ENCODE measurements at regions not wholly inside any gene's neighbourhood (a gene's known extent, or its start where the extent isn't known, plus 50 kb on each side); places are given as distances from the start of the nearest gene placed in this dataset.
"Not testable (repeated sequence)": the region's sequence is repeated elsewhere in the genome, so short reads cannot be mapped to it uniquely, and the experiment has no call there.

DNA sequence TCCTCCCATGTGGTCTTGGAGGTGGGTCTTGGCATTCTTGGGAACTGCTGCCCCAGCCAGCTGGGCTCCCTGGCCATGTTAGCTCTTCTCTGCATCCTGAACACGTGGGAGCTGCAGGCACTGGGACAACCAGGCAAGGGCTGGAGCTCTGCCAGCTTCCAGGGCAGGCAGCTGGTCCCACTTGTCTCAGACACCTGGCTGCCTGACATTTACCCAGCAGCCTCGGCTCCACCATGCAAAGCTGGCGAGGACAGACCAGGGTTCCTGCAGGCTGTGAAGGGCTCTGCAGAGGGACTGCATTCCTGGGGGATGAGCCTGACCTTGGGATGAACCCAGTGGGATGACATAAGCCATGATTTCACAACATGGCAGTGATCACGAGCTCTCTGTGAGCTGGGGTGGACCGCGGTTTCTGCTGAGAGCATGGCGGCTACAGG, 99.0 kb upstream of the TSHZ3 start:
- DNase-seq: no peak

DNA sequence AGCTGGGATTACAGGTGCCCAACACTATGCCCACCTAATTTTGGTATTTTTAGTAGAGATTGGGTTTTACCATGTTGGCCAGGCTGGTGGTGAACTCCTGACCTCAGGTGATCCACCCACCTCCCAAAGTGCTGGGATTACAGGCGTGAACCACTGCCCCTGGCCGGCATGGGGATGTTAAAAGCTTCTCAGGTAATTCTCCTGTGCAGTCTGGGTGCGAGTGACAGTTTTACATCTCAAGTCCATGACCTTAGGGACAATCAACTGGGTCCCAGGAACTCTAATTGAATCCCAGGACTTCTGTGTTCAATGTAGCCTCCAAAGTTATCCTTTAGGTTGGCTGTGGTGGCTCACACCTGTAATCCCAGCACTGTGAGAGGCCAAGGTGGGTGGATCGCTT, 100.1 kb upstream of the TSHZ3 start:
- no peak for DNase-seq

GRCh38 chr19:31450696-31451095, 101.5 kb upstream of the TSHZ3 start:
- no peak for DNase-seq

DNA sequence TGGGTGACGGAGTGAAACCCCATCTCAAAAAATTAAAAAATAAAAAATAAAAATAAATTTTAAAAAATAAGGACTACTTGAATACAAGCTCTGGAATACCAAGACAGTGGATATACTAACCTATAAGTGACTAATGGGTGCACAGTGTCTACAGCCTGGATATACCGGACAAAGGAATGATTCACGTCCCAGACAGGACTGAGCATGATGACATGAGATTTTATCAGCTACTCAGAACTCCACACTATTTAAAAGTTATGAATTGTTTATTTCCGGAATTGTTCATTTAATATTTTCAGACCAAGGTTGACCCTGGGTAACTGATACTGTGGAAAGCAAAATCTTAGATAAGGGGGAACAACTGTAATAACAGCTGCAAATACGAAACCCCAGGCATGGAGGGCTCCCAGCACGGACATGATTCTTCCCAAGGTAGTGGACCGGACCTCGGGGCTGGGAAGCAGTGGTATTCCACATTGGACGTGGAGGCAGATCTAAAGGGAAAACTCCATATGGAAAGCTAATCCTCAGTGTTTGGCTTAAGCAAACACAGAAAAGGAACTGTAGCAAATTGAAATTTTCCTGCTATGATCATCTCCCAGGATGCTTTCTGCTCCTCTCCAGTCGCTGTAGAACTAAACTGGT, 102.6 kb upstream of the TSHZ3 start:
- no peak for DNase-seq

- no peak for DNase-seq
Observed at GRCh38 chr19:31459430-31459829, 110.2 kb upstream of the TSHZ3 start.

- no peak for DNase-seq
Observed at GRCh38 chr19:31461814-31462539, 112.7 kb upstream of the TSHZ3 start.

DNA sequence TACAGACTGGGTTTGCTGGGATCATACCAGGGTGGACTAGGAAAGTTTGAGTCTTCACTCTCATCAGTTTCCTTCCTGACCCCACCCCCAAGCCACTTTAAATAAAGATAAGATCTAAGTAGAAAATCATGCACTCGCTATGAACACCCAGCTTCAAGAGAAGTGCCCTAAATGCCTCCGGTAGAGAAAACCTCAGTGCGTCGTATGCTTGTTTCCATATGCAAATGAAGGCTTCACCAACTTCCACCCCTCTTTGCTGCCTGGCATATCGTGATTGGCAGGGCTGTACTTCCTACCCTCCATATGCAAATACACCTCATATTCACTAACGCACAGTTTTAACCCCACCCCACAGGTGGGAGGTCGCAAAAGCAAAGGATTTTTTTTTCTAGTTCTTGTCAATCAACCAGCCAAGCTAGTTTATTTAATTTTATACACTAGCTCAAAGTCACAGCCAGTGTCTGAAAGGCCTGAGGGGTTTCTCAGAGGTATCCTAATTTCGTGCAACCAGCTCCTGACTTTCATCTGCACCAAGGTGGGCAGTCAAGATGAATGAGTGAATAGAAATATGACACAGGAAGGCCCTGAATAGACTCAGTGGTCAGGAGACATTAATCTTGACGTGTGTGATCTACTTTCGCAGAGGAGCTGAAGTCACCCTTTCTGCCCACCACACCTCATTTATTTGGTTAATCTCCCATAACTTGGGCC, 121.1 kb upstream of the TSHZ3 start:
- DNase-seq: no peak

DNA sequence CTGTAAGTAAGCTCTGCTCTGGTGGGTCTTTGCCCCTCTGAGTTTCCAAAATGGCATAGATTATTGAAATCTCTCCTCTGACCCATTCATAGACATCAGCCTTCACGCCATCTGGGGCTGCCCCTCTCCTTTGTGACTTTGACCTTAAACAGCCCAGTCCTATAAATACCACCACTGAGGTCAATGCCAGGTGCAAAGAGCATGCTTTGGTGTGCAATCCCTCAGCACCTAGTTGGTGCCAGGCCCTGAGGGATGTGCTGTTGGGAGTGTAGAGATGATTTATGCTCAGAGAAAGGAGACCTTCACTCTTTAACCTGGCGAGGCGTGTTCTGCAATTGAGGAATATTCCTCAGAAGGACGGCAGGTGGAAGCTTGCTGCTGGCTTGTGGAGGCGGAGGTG, 121.7 kb upstream of the TSHZ3 start:
- DNase-seq: no peak

GRCh38 chr19:31478241-31478640, 129.0 kb upstream of the TSHZ3 start:
- no peak for DNase-seq

DNA sequence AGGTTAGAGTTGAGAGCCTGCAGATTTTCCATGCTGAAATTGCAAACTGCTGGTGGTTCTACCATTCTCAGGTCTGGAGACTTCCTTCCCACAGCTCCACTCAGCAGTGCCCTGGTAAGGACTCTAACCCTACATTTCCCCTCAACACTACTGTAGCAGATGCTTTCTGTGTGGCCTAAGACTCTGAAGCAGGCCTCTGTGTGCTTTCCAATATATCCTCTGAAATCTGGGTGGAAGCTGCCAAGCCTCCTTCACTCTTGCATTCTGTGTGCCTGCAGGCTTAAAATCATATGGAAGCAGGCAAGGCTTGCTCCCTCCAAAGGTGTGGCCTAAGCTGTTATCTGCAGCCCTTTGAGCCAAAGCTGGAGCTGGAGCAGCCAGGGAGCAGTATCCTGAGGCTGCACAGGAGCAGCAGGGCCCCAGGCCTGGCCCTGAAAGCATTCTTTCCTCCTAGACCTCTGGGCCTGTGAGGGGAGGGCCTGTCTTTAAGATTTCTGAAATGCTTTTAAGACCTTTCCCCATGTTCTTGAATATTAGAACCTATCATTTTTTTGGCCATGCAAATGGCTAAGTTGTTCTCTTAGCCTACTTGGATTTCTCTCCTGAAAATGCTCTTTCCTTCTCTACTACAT, 134.1 kb upstream of the TSHZ3 start:
- no peak for DNase-seq

DNA sequence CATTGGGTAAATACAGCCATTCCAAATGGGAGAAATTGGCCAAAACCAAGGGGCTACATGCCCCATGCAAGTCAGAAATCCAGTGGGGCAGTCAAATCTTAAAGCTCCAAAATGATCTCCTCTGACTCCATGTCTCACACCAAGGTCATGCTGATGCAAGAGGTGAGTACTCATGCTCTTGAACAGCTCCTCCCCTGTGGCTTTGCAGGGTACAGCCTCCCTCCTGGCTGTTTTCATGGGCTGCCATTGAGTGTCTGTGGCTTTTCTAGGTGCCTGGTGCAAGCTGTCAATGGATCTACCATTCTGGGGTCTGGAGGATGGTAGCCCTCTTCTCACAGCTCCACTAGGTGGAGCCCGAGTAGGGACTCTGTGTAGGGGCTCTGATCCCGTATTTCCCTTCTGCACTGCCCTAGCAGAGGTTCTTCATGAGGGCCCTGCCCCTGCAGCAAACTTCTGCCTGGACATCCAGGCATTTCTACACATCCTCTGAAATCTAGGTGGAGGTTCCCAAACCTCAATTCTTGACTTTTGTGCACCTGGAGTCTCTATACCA, 135.7 kb upstream of the TSHZ3 start:
- not testable (repeated sequence) for DNase-seq

GRCh38 chr19:31485472-31485871, 136.2 kb upstream of the TSHZ3 start:
- DNase-seq: no peak

DNA sequence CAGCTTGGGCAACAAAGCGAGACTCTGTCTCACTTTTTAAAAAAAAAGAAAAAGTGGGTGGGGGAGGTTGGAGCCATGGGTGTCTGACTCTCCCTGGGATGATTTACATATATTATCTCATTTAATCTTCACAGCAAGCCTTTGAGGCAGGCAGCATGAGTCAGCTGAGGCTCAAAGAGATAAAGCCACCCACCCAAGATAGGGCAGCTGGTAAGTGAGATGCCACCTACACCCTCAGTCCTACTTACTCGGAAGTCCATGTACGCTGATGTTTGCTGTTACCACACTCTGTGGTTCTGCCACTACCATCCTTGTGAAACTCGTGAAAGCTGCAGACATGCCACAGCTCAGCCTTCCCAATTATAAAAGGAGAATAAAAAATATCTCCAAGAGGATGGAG, 142.0 kb upstream of the TSHZ3 start:
- no peak for DNase-seq

GRCh38 chr19:31492050-31492449, 142.8 kb upstream of the TSHZ3 start:
- no peak for DNase-seq

- DNase-seq: no peak
Observed at GRCh38 chr19:31496076-31496475, 146.8 kb upstream of the TSHZ3 start.

- no peak for DNase-seq
Observed at GRCh38 chr19:31497709-31498108, 148.5 kb upstream of the TSHZ3 start.

GRCh38 chr19:31498781-31499180, 149.5 kb upstream of the TSHZ3 start:
- no peak for DNase-seq

DNA sequence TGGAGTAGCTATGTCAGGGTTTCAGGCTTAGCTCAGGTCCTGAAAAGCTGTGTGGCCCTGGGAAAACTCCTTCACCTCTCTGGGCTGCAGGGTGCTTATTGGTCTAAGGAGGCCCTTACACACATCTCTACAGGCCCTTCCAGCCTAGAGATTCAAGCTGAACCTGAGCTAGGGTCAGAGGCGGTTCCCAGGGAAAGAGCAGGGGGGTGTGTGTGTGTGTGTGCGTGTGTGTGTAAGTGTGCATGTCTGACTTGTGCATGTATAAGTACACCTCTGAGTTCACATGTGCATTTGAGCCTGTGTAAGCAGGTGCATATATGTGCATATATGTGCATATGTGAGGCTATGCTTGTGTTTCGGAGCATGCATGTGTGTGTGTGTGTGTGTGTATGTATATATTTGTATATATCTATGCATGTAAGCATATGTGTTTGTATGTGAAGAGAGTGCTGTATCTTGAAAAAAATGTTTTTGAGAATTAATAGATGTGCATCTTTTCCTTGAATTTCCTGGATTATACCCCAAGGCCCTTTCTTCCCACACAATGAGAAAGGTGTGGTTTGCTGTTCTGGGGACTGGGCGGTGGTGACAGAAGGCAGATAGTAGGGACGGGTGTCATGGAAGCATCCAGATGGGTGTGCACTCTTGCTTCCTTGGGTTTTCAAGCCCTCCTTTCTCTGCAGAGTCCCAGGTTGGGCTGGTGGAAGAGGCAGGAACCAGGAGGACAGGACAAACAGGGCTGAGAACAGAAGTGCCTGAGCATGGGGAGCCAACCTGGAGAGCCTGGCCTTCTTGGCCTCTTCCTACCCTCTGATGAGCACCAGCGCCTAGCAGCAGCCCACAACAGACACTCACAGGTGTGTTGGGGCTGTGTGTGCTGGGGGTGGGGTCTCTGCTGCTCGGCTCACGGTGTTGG, 150.3 kb upstream of the TSHZ3 start:
- DNase-seq: no peak

- no peak for DNase-seq
Observed at GRCh38 chr19:31500197-31500830, 151.1 kb upstream of the TSHZ3 start.

GRCh38 chr19:31500946-31501345, 151.7 kb upstream of the TSHZ3 start:
- no peak for DNase-seq

DNA sequence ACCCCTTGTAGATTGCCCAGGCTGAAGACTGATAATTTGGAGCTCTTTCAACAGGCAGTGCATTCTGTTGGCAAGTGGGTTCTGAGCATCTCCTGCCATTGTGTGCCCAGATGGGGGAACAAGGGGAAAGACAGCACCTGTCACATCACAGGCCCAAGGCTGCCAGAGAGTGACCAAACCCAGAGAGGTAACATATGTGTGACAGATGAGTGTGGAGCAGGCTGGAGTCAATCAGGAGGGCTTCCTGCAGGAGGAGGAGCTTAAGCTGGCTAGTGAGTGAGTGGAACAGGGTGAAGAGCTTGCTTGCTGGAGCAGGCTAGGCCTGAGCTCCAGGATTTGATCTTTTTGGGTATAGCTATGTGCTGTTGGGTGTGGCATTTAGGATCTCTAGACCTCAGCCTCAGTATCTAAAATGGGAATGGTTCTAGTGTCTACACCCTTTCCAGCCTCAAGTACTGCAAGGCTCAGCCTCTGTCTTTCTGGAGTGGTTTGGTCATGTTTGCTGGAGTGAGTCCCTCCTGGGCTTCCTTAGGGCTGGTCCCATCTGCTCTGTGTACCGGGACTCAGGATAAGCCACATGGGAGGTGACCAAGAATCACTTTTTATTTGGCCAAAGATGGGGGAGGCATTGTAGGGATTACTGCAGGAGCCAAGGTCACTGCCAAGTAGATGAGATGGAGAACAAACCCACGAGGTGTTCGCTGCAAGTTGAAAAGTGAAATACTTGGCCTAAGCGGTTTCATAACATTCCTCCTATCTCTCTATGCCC, 152.4 kb upstream of the TSHZ3 start:
- no peak for DNase-seq

All from stimulated activated CD4-positive, alpha-beta T cell treated with anti-CD3 and anti-CD28 coated beads, Interleukin-12 subunit alpha, Interleukin-12 subunit beta, amount 100 ng/mL, for 4 hours (primary cell).